GM19463 (cell line): ENCODE measurements at regions not wholly inside any gene's neighbourhood (a gene's known extent, or its start where the extent isn't known, plus 50 kb on each side); places are given as distances from the start of the nearest gene placed in this dataset.
"Not testable (repeated sequence)": the region's sequence is repeated elsewhere in the genome, so short reads cannot be mapped to it uniquely, and the experiment has no call there.

ENCODE experiments used
- ATAC-seq: cut with Tn5 transposase; IDR thresholded peaks from one replicate; pipeline ENCODE4 v1.9.1; 2021; ENCODE audit warnings: mild to moderate bottlenecking, moderate library complexity; ENCODE audit not compliant: unreplicated experiment

GRCh38 chr2:41031282-41031681 lies 579.4 kb upstream of the SLC8A1 start:
- no peak for ATAC-seq

- no peak for ATAC-seq
These were observed 580.8 kb upstream of the SLC8A1 start for GRCh38 chr2:41032715-41033114.

GRCh38 chr2:41033127-41033526 lies 581.2 kb upstream of the SLC8A1 start:
- ATAC-seq: no peak

GRCh38 chr2:41038408-41038807 lies 586.5 kb upstream of the SLC8A1 start:
- no peak for ATAC-seq

GRCh38 chr2:41039750-41040149 lies 587.9 kb upstream of the SLC8A1 start:
- ATAC-seq: not testable (repeated sequence)

GRCh38 chr2:41040782-41041520 lies 589.1 kb upstream of the SLC8A1 start:
- no peak for ATAC-seq

GRCh38 chr2:41042343-41042742 lies 590.5 kb upstream of the SLC8A1 start:
- no peak for ATAC-seq

- no peak for ATAC-seq
These were observed 609.5 kb upstream of the SLC8A1 start for GRCh38 chr2:41061356-41061755.

- ATAC-seq: no peak
These were observed 610.4 kb upstream of the SLC8A1 start for GRCh38 chr2:41062336-41062735.

GRCh38 chr2:41066168-41066567 lies 614.3 kb upstream of the SLC8A1 start:
- no peak for ATAC-seq

- ATAC-seq: no peak
These were observed 616.9 kb upstream of the SLC8A1 start for GRCh38 chr2:41068740-41069139.

GRCh38 chr2:41078341-41078740 lies 626.5 kb upstream of the SLC8A1 start:
- ATAC-seq: no peak

- no peak for ATAC-seq
These were observed 627.1 kb upstream of the SLC8A1 start for GRCh38 chr2:41079011-41079410.

- no peak for ATAC-seq
These were observed 632.4 kb upstream of the SLC8A1 start for GRCh38 chr2:41084321-41084720.

GRCh38 chr2:41087946-41088345 lies 636.1 kb upstream of the SLC8A1 start:
- ATAC-seq: no peak

GRCh38 chr2:41101281-41101680 lies 649.4 kb upstream of the SLC8A1 start:
- no peak for ATAC-seq

- ATAC-seq: no peak
These were observed 657.9 kb upstream of the SLC8A1 start for GRCh38 chr2:41109744-41110143.

- ATAC-seq: no peak
These were observed 660.1 kb upstream of the SLC8A1 start for GRCh38 chr2:41111836-41112627.

- no peak for ATAC-seq
These were observed 664.4 kb upstream of the SLC8A1 start for GRCh38 chr2:41116106-41116797.

- no peak for ATAC-seq
These were observed 667.6 kb upstream of the SLC8A1 start for GRCh38 chr2:41119489-41119888.

GRCh38 chr2:41123341-41123740 lies 671.5 kb upstream of the SLC8A1 start:
- ATAC-seq: no peak

- no peak for ATAC-seq
These were observed 675.5 kb upstream of the SLC8A1 start for GRCh38 chr2:41127351-41127750.
